ENCODE measurements at regions not wholly inside any gene's neighbourhood (a gene's known extent, or its start where the extent isn't known, plus 50 kb on each side); places are given as distances from the start of the nearest gene placed in this dataset.

- TF ChIP-seq ZBTB33 (IDR thresholded peaks at IDR 0.05), result no peak
- no peak overlapping the region for H3K27ac ChIP-seq (ENCODE audit: low read depth in 1 of 2, low read length in 2 of 2)
These were observed 122.2 kb upstream of the ERCC4 start for GRCh38 chr16:13797718-13798117.

GRCh38 chr16:13798211-13798610, 121.7 kb upstream of the ERCC4 start:
- Histone ChIP-seq H3K4me3 (ENCODE audit: low read depth in 1 of 3, low read length in 3 of 3) (no peak overlapping the region), H3K9ac (ENCODE audit: low read depth in 1 of 2, low read length in 2 of 2) (no peak overlapping the region), H3K4me1 (ENCODE audit: control insufficient read depth in 4 of 4, insufficient read depth in 4 of 4, low read length in 3 of 4) (peaks cover 10 to 29% (median 27%) of the 10 kb centered on the region in 4 donors), H3K9me3 (ENCODE audit: control insufficient read depth in 4 of 4, low read length in 3 of 4) (no peaks in the 10 kb centered on the region), H3K27me3 (ENCODE audit: control insufficient read depth in 4 of 4, insufficient read depth in 4 of 4, low read length in 3 of 4) (no peaks in the 10 kb centered on the region), H3K36me3 (ENCODE audit: control insufficient read depth in 4 of 4, insufficient read depth in 3 of 4, low read depth in 1 of 4, low read length in 3 of 4) (no peaks in the 10 kb centered on the region), H3K27ac (ENCODE audit: low read depth in 1 of 2, low read length in 2 of 2) (no peak overlapping the region)
- DNase-seq (ENCODE audit: low spot score), result no peak
- TF ChIP-seq RAD21 (IDR thresholded peaks at IDR 0.05) (no peak), EGR1 (IDR thresholded peaks at IDR 0.05; ENCODE audit: low read depth in 2 of 2) (no peak), ATF3 (IDR thresholded peaks at IDR 0.05) (no peak), TAF1 (conservative IDR thresholded peaks at IDR 0.05) (no peak), YY1 (IDR thresholded peaks at IDR 0.05) (no peak), NR2F2 (IDR thresholded peaks at IDR 0.05) (no peak), HNF4A (conservative IDR thresholded peaks at IDR 0.05) (no peak), ZBTB33 (IDR thresholded peaks at IDR 0.05) (no peak), HNF4G (IDR thresholded peaks at IDR 0.05) (no peak), GABPA (IDR thresholded peaks at IDR 0.05 in 1 of 2, conservative IDR thresholded peaks at IDR 0.05 in 1 of 2) (no peak), RXRA (IDR thresholded peaks at IDR 0.05) (no peak), MAX (IDR thresholded peaks at IDR 0.05) (no peak), FOXA2 (IDR thresholded peaks at IDR 0.05) (no peak), CTCF (IDR thresholded peaks at IDR 0.05; ENCODE audit: low read depth, low read length, missing input control) (no peak), SP1 (IDR thresholded peaks at IDR 0.05) (no peak), REST (IDR thresholded peaks at IDR 0.05) (no peak)
- 73% methylated on average over 2 of the region's 2 CpGs for WGBS

More at GRCh38 chr16:13797718-13798117, 122.2 kb upstream of the ERCC4 start:
- DNase-seq (ENCODE audit: low spot score), result no peak
- no peak overlapping the region for H3K4me3 ChIP-seq (ENCODE audit: low read depth in 1 of 3, low read length in 3 of 3)
- no peaks in the 10 kb centered on the region for H3K27me3 ChIP-seq (ENCODE audit: control insufficient read depth in 4 of 4, insufficient read depth in 4 of 4, low read length in 3 of 4)
- H3K9me3 ChIP-seq (ENCODE audit: control insufficient read depth in 4 of 4, low read length in 3 of 4), result no peaks in the 10 kb centered on the region
- H3K36me3 ChIP-seq (ENCODE audit: control insufficient read depth in 4 of 4, insufficient read depth in 3 of 4, low read depth in 1 of 4, low read length in 3 of 4), result no peaks in the 10 kb centered on the region
- peaks cover 10 to 34% (median 30%) of the 10 kb centered on the region in 4 donors for H3K4me1 ChIP-seq (ENCODE audit: control insufficient read depth in 4 of 4, insufficient read depth in 4 of 4, low read length in 3 of 4)
- no peak overlapping the region for H3K9ac ChIP-seq (ENCODE audit: low read depth in 1 of 2, low read length in 2 of 2)

All from liver (tissue), 8 donors.